GM23338 (cell line): ENCODE measurements at regions not wholly inside any gene's neighbourhood (a gene's known extent, or its start where the extent isn't known, plus 50 kb on each side); places are given as distances from the start of the nearest gene placed in this dataset.

ENCODE experiments used
- ATAC-seq: fragments of 200-7000 bp; cut with Tn5 transposase; 3 replicates; pipeline ENCODE4 v1.9.1; 2020
- DNase-seq: peaks from one replicate; pipeline ENCODE4 v3.0.0-alpha.2; 2015; ENCODE audit warnings: low spot score
- H2AFZ ChIP-seq: fragments of 200-600 bp; sonication (generic); 2 replicates; pipeline ENCODE4 v1.8.0; 2016; ENCODE audit warnings: antibody characterized with exemption, mild to moderate bottlenecking, moderate library complexity
- H3F3A ChIP-seq: fragments of 200-600 bp; sonication (generic); replicated peaks from 2 replicates; pipeline ENCODE4 v1.8.0; 2017; ENCODE audit warnings: antibody characterized with exemption, mixed run types, low read depth
- H3K27ac ChIP-seq: fragments of 200-600 bp; sonication (generic); 2 replicates; pipeline ENCODE4 v1.6.1; 2016; ENCODE audit warnings: low read depth
- H3K27me3 ChIP-seq: fragments of 200-600 bp; sonication (generic); 2 replicates; pipeline ENCODE4 v1.8.0; 2016; ENCODE audit warnings: mild to moderate bottlenecking, mixed run types, moderate library complexity; ENCODE audit not compliant: insufficient read depth
- H3K36me3 ChIP-seq: fragments of 200-600 bp; sonication (generic); 2 replicates; pipeline ENCODE4 v1.8.0; 2016; ENCODE audit warnings: mild to moderate bottlenecking; ENCODE audit not compliant: insufficient read depth
- H3K4me1 ChIP-seq: fragments of 200-600 bp; sonication (generic); 2 replicates; pipeline ENCODE4 v1.8.0; 2016; ENCODE audit warnings: mild to moderate bottlenecking, moderate library complexity; ENCODE audit not compliant: insufficient read depth
- H3K4me2 ChIP-seq: fragments of 200-600 bp; sonication (generic); 2 replicates; pipeline ENCODE4 v1.7.1; 2017; ENCODE audit warnings: mixed run types
- H3K4me3 ChIP-seq: fragments of 200-600 bp; sonication (generic); 2 replicates; pipeline ENCODE4 v1.6.1; 2016; ENCODE audit warnings: mixed run types
- H3K79me2 ChIP-seq: fragments of 200-600 bp; sonication (generic); replicated peaks from 2 replicates; pipeline ENCODE4 v1.8.0; 2017; ENCODE audit warnings: mild to moderate bottlenecking; ENCODE audit not compliant: insufficient read depth
- H3K9me2 ChIP-seq: fragments of 200-600 bp; sonication (generic); 2 replicates; pipeline ENCODE4 v1.8.0; 2017; ENCODE audit not compliant: insufficient read depth
- H4K20me1 ChIP-seq: fragments of 200-600 bp; sonication (generic); replicated peaks from 2 replicates; pipeline ENCODE4 v1.8.0; 2017; ENCODE audit warnings: mild to moderate bottlenecking; ENCODE audit not compliant: insufficient read depth
- H3K27ac Mint-ChIP-seq: 2 replicates; pipeline ENCODE4 v1.8.0; 2020; ENCODE audit warnings: inconsistent platforms, mild to moderate bottlenecking, moderate library complexity, mixed read lengths
- H3K27me3 Mint-ChIP-seq: 3 replicates; pipeline ENCODE4 v1.8.0; 2022; ENCODE audit warnings: low read depth, mild to moderate bottlenecking, moderate library complexity, mixed read lengths, inconsistent platforms; ENCODE audit not compliant: insufficient read depth, poor library complexity
- H3K36me3 Mint-ChIP-seq: 3 replicates; pipeline ENCODE4 v1.8.0; 2021; ENCODE audit warnings: low read depth, mild to moderate bottlenecking, inconsistent platforms, moderate library complexity, mixed read lengths
- H3K4me1 Mint-ChIP-seq: 3 replicates; pipeline ENCODE4 v1.8.0; 2020; ENCODE audit warnings: mild to moderate bottlenecking, inconsistent platforms, mixed read lengths
- H3K4me3 Mint-ChIP-seq: 3 replicates; pipeline ENCODE4 v1.8.0; 2021; ENCODE audit warnings: moderate library complexity, mild to moderate bottlenecking, inconsistent platforms, mixed read lengths
- H3K9me3 Mint-ChIP-seq: 3 replicates; pipeline ENCODE4 v1.8.0; 2020; ENCODE audit warnings: moderate library complexity, mild to moderate bottlenecking, inconsistent platforms, mixed read lengths
- CREB1 ChIP-seq: fragments of 250-450 bp; sonication (Bioruptor Pico); IDR thresholded peaks from 2 replicates; pipeline ENCODE4 v1.5.0; 2020; ENCODE audit warnings: low read depth, mild to moderate bottlenecking, moderate library complexity
- CTCF ChIP-seq, 2 experiments: fragments of 200-600 bp in 1 of 2; sonication (generic) in 1 of 2; conservative IDR thresholded peaks; 2 replicates each; pipeline versions ENCODE4 v1.5.1 to v1.6.1; 2016 to 2017; ENCODE audit warnings: antibody characterized with exemption in 2 of 2, low read depth in 2 of 2, mild to moderate bottlenecking in 2 of 2, moderate library complexity in 1 of 2
- ETS1 ChIP-seq: IDR thresholded peaks from 2 replicates; pipeline ENCODE4 v1.6.1; 2016; ENCODE audit warnings: antibody characterized with exemption
- EZH2 ChIP-seq: fragments of 200-600 bp; sonication (generic); IDR thresholded peaks from one replicate; pipeline ENCODE4 v1.8.0; 2017; ENCODE audit warnings: antibody characterized with exemption, mild to moderate bottlenecking, low read depth; ENCODE audit not compliant: unreplicated experiment
- EZH2phosphoT487 ChIP-seq: fragments of 200-600 bp; sonication (generic); IDR thresholded peaks from one replicate; pipeline ENCODE4 v1.8.1; 2018; ENCODE audit warnings: antibody characterized with exemption; ENCODE audit not compliant: unreplicated experiment
- JUNB ChIP-seq: IDR thresholded peaks from one replicate; pipeline ENCODE4 v1.6.1; 2016; ENCODE audit warnings: antibody characterized with exemption; ENCODE audit not compliant: unreplicated experiment
- NANOG ChIP-seq: IDR thresholded peaks from 2 replicates; pipeline ENCODE4 v1.6.1; 2016; ENCODE audit warnings: antibody characterized with exemption, borderline replicate concordance
- POLR2AphosphoS5 ChIP-seq: IDR thresholded peaks from 2 replicates; pipeline ENCODE4 v1.6.1; 2016; ENCODE audit warnings: antibody characterized with exemption, low read depth
- REST ChIP-seq: IDR thresholded peaks from one replicate; pipeline ENCODE4 v1.6.1; 2018; ENCODE audit warnings: antibody characterized with exemption; ENCODE audit not compliant: unreplicated experiment
- STAT1 ChIP-seq: IDR thresholded peaks from one replicate; pipeline ENCODE4 v1.6.1; 2016; ENCODE audit warnings: antibody characterized with exemption; ENCODE audit not compliant: unreplicated experiment
- ZNF114 ChIP-seq: fragments of 250-450 bp; sonication (Bioruptor Pico); IDR thresholded peaks from 2 replicates; pipeline ENCODE4 v1.5.0; 2020; ENCODE audit warnings: mild to moderate bottlenecking, moderate library complexity
- ZNF331 ChIP-seq: fragments of 250-450 bp; sonication (Bioruptor Pico); IDR thresholded peaks from 2 replicates; pipeline ENCODE4 v1.5.0; 2020; ENCODE audit warnings: low read depth, mild to moderate bottlenecking, moderate library complexity
- ZNF462 ChIP-seq: fragments of 250-450 bp; sonication (Bioruptor Pico); IDR thresholded peaks from 2 replicates; pipeline ENCODE4 v1.5.0; 2020; ENCODE audit warnings: mild to moderate bottlenecking, moderate library complexity

- Mint-ChIP-seq H3K36me3 (no peaks in the 10 kb centered on the region), H3K27me3 (no peaks in the 10 kb centered on the region), H3K4me3 (no peak overlapping the region), H3K9me3 (no peaks in the 10 kb centered on the region; the same call in 2 of the 3 replicates), H3K4me1 (peaks cover 10% of the 10 kb centered on the region), H3K27ac (no peak overlapping the region)
- Histone ChIP-seq H3K9me2 (no peaks in the 10 kb centered on the region), H3K4me1 (0 out of 2 replicates have a peak, but pooled peaks cover 9% of the 10 kb centered on the region), H2AFZ (no peak overlapping the region), H3K4me3 (no peak overlapping the region), H3F3A (no peaks in the 10 kb centered on the region), H3K79me2 (no peaks in the 10 kb centered on the region), H3K27ac (no peak overlapping the region), H3K4me2 (no peak overlapping the region), H4K20me1 (no peaks in the 10 kb centered on the region), H3K27me3 (no peaks in the 10 kb centered on the region), H3K36me3 (no peaks in the 10 kb centered on the region)
- ATAC-seq = no peak
- DNase-seq = no peak
- TF ChIP-seq EZH2phosphoT487 (no peak), ZNF462 (CRISPR knock-in tag) (no peak), ZNF114 (CRISPR knock-in tag) (no peak), POLR2AphosphoS5 (no peak), JUNB (no peak), REST (no peak), CREB1 (CRISPR knock-in tag) (no peak), NANOG (no peak), STAT1 (no peak), ETS1 (no peak), CTCF (conservative IDR thresholded peaks at IDR 0.05; ENCODE audit: low read depth in 2 of 2) (no peak), ZNF331 (no peak), EZH2 (no peak)
Measured at GRCh38 chr9:88801214-88801796, 190.0 kb upstream of the S1PR3 start.
